GM06990 (cell line): ENCODE measurements at regions not wholly inside any gene's neighbourhood (a gene's known extent, or its start where the extent isn't known, plus 50 kb on each side); places are given as distances from the start of the nearest gene placed in this dataset.

Experiments used
- DNase-seq: peaks from one replicate; pipeline ENCODE4 v3.0.0-alpha.2; 2011; ENCODE audit not compliant: insufficient read length; ENCODE audit errors: extremely low read depth
- H3K27me3 ChIP-seq: replicated peaks from 2 replicates; pipeline ENCODE4 v1.6.0; 2011; ENCODE audit warnings: low read length; ENCODE audit not compliant: control insufficient read depth, insufficient read depth
- H3K36me3 ChIP-seq: 2 replicates; pipeline ENCODE4 v1.5.1; 2011; ENCODE audit warnings: low read length; ENCODE audit not compliant: control insufficient read depth, insufficient read depth
- H3K4me3 ChIP-seq: replicated peaks from 2 replicates; pipeline ENCODE4 v1.5.1; 2011; ENCODE audit warnings: low read depth, mild to moderate bottlenecking, control low read depth, low read length
- CTCF ChIP-seq: IDR thresholded peaks from 2 replicates; pipeline ENCODE4 v1.5.1; 2011; ENCODE audit warnings: low read length, control low read depth, mild to moderate bottlenecking, inconsistent platforms; ENCODE audit not compliant: insufficient read depth, poor library complexity, severe bottlenecking

GRCh38 chr4:137029026-137029425, 503.3 kb downstream of the PCDH18 start:
- DNase-seq: no peak
- no peak overlapping the region for H3K4me3 ChIP-seq

GRCh38 chr4:137025484-137026059, 506.7 kb downstream of the PCDH18 start:
- Histone ChIP-seq H3K4me3 (no peak overlapping the region), H3K36me3 (no peaks in the 10 kb centered on the region), H3K27me3 (no peaks in the 10 kb centered on the region)
- TF ChIP-seq CTCF: no peak
- DNase-seq: no peak

More at GRCh38 chr4:137029026-137029425, 503.3 kb downstream of the PCDH18 start:
- Histone ChIP-seq H3K36me3 (no peaks in the 10 kb centered on the region), H3K27me3 (no peaks in the 10 kb centered on the region)
- no peak for TF ChIP-seq CTCF

- no peak for DNase-seq
- Histone ChIP-seq H3K36me3 (no peaks in the 10 kb centered on the region), H3K27me3 (no peaks in the 10 kb centered on the region), H3K4me3 (no peak overlapping the region)
- TF ChIP-seq CTCF: no peak
Observed at GRCh38 chr4:137015426-137016409, 516.6 kb downstream of the PCDH18 start.

- DNase-seq: no peak
- no peaks in the 10 kb centered on the region for H3K27me3 ChIP-seq
- no peaks in the 10 kb centered on the region for H3K36me3 ChIP-seq
- no peak overlapping the region for H3K4me3 ChIP-seq
- TF ChIP-seq CTCF: no peak
Observed at GRCh38 chr4:137000432-137000831, 531.9 kb downstream of the PCDH18 start.

GRCh38 chr4:136992032-136992431, 540.3 kb downstream of the PCDH18 start:
- no peaks in the 10 kb centered on the region for H3K27me3 ChIP-seq
- DNase-seq: no peak
- TF ChIP-seq CTCF: no peak
- H3K36me3 ChIP-seq: no peaks in the 10 kb centered on the region
- H3K4me3 ChIP-seq: no peak overlapping the region
